Small intestine (tissue), 7 donors: ENCODE measurements at regions not wholly inside any gene's neighbourhood (a gene's known extent, or its start where the extent isn't known, plus 50 kb on each side); places are given as distances from the start of the nearest gene placed in this dataset.

ENCODE experiments used
- DNase-seq, 2 donors: peaks; one replicate each; pipeline versions ENCODE4 v3.0.0 to v3.0.0-alpha.2; 2013
- FAIRE-seq: peaks from 2 replicates; lab custom pipeline; 2012; peaks lifted over from hg19 to GRCh38; lab: Jason Lieb, UNC
- H3K27ac ChIP-seq, 3 donors: one replicate each; pipeline ENCODE4 v1.5.1; 2013; ENCODE audit warnings: low read length in 2 of 3, mild to moderate bottlenecking in 2 of 3, control low read depth in 1 of 3, inconsistent platforms in 1 of 3, low read depth in 1 of 3, moderate library complexity in 1 of 3
- H3K27me3 ChIP-seq, 3 donors: one replicate each; pipeline ENCODE4 v1.6.1; 2013; ENCODE audit warnings: low read length in 3 of 3, inconsistent platforms in 1 of 3; ENCODE audit not compliant: control insufficient read depth in 3 of 3, insufficient read depth in 3 of 3
- H3K36me3 ChIP-seq, 3 donors: one replicate each; pipeline ENCODE4 v1.6.1; 2013; ENCODE audit warnings: low read length in 3 of 3, inconsistent platforms in 1 of 3, low read depth in 1 of 3, mild to moderate bottlenecking in 1 of 3, moderate library complexity in 1 of 3; ENCODE audit not compliant: control insufficient read depth in 3 of 3, insufficient read depth in 2 of 3
- H3K4me1 ChIP-seq, 3 donors: one replicate each; pipeline ENCODE4 v1.6.1; 2013; ENCODE audit warnings: low read length in 2 of 3, inconsistent platforms in 1 of 3, low read depth in 1 of 3, mild to moderate bottlenecking in 1 of 3, moderate library complexity in 1 of 3; ENCODE audit not compliant: control insufficient read depth in 3 of 3, insufficient read depth in 2 of 3
- H3K4me3 ChIP-seq, 3 donors: one replicate each; pipeline ENCODE4 v1.5.1; 2013; ENCODE audit warnings: low read length in 3 of 3, control low read depth in 1 of 3, inconsistent platforms in 1 of 3, low read depth in 1 of 3, mild to moderate bottlenecking in 1 of 3, moderate library complexity in 1 of 3
- H3K9me3 ChIP-seq, 2 donors: one replicate each; pipeline ENCODE4 v1.6.1; 2013; ENCODE audit warnings: low read depth in 1 of 2, low read length in 1 of 2; ENCODE audit not compliant: control insufficient read depth in 2 of 2, insufficient read depth in 1 of 2
- WGBS, 3 donors: extraction: QIAGEN DNeasy Blood & Tissue Kit; methylation state at CpG; one replicate each; pipeline ENCODE4 v1.1.7; 2013; 5-methylcytosine and 5-hydroxymethylcytosine counted together
- donor health status: healthy with polysubstance abuse.
- donor health status: control.
- donor health status: control.
- donor health status: Bipolar disorder and iron deficiency.
- donor health status: healthy.

DNA sequence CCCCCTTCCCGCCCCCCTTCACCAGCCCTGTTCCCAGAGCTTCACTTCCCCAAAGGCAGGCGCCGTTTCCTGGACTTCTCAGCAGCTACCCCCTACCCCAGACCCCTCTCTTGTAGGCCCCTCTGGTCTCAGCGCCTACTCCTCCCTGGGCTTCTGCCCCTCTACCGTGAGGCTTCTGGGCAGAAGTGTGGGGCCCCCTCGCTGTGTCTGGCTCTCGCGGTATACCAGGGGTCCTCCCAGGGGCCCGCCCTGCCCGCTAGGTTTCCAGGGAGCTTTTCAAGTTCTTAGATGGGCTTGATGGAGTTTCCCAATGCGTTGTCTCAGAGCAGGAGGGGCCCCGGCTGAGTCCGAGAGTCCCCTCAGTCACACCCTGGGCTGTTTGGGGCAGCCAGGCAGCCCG, 247.1 kb downstream of the SEC14L1 start:
- Histone ChIP-seq H3K27ac (peak overlapping the region in 2 of 3 donors; percentile 26 to 42), H3K4me3 (no peak overlapping the region), H3K4me1 (peaks cover 17 to 80% (median 27%) of the 10 kb centered on the region in 3 donors), H3K36me3 (peaks cover 0 to 55% (median 0%) of the 10 kb centered on the region in 3 donors), H3K9me3 (no peaks in the 10 kb centered on the region), H3K27me3 (no peaks in the 10 kb centered on the region)
- DNase-seq = no peak
- 81 to 92% (median 91%) methylated on average over 12 to 14 of the region's 14 CpGs for WGBS, 3 donors
- no peak for FAIRE-seq

DNA sequence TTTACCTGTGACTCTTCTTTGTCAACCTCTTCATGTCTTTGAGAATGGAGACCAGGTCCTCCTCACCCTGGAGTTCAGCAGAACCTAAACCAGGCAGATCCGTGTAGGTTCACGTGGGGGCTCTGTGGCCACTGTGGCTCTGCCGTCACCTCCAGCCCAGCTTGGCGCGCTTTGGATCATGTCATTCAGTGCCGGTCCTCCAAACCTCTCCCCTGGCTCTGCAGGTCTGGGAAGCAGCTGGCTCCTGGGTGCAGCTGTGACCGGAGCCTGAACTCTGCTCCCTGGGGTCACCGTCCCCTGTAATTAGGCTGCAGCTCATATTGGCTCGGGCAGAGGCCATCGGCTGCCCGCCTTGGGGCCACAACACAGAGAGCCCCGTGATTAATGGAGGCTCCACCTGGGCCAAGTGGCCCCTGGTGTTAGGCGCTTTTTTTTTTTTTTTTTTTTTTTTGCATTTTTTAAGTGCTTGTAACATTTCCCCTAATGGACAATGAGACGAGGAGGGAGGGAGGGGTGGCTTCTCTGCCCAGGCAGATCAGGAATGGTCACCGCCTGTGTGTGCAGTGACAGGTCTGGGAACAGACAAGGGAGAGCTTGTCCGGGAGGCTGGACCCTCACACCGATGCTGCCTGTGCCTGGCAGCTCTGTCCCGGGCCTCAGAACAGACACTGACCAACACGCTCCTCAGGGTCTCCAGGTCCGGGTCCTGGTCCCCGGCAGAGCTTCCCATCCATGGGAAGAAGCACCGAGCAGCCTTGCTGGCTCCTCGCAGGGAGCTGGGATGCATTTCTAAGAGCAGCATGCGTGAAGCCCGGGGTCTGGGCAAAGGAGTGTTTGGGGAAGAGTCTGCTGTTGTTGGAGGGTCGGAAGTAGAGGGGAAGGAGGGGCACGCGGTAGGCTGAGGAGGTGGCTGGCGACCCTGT, 247.9 kb downstream of the SEC14L1 start:
- H3K36me3 ChIP-seq = peaks cover 0 to 54% (median 0%) of the 10 kb centered on the region in 3 donors
- peak overlapping the region; percentile 38 to 90 (median 55) for H3K27ac ChIP-seq
- no peaks in the 10 kb centered on the region for H3K27me3 ChIP-seq
- H3K4me1 ChIP-seq = peaks cover 20 to 79% (median 31%) of the 10 kb centered on the region in 3 donors
- WGBS, 3 donors = 57 to 77% (median 64%) methylated on average over 29 of the region's 29 CpGs
- FAIRE-seq = no peak
- H3K4me3 ChIP-seq = no peak overlapping the region
- DNase-seq = no peak
- H3K9me3 ChIP-seq = no peaks in the 10 kb centered on the region

GRCh38 chr17:77390870-77391269, 250.1 kb downstream of the SEC14L1 start:
- FAIRE-seq (no peak), DNase-seq (no peak)
- Histone ChIP-seq H3K4me3 (no peak overlapping the region), H3K27ac (peak overlapping the region; percentile 4 to 55 (median 33)), H3K36me3 (peaks cover 0 to 54% (median 0%) of the 10 kb centered on the region in 3 donors), H3K4me1 (peaks cover 25 to 82% (median 37%) of the 10 kb centered on the region in 3 donors), H3K9me3 (no peaks in the 10 kb centered on the region), H3K27me3 (no peaks in the 10 kb centered on the region)
- 89 to 93% (median 91%) methylated on average over 12 of the region's 12 CpGs for WGBS, 3 donors

DNA sequence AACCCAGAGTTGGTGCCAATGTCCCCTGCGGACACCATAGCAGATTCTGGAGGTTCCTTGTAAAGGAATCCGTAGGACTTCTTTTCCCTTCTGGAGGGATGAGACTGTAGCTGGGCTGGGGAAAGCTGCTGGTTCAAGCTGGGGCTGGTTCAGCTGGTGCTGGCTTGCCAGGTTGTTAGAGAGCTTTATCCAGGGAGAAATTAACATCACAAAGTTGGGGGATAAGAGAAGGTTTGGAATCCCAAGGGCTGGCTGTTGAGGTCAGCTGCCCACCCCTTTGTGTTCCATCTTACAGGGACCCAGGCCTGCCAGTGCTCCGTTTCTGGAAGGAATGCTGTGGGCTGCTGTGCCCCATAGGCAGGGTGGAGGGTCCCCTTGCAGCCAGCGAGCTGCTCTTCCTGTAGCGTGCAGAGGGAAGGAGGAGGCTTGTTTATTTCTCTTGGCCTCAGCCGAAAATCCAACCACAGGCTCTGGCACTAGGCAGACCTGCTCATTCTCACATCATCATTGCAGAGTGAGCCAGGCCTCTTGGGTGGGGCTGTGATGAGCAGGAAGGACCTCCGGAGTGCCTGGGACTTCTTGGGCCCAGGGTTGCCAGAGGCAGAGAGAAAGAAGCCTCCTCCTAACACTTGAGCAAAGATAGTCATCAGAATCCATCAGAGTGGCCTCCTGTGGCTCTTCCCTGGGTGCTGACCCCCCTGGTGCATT, 251.1 kb downstream of the SEC14L1 start:
- 39 to 47% (median 40%) methylated on average over 7 of the region's 7 CpGs for WGBS, 3 donors

GRCh38 chr17:77392376-77393273, 251.9 kb downstream of the SEC14L1 start:
- FAIRE-seq (no peak), DNase-seq (peak; percentile 88 to 93)
- peaks cover 0 to 53% (median 0%) of the 10 kb centered on the region in 3 donors for H3K36me3 ChIP-seq
- peaks cover 22 to 65% (median 37%) of the 10 kb centered on the region in 3 donors for H3K4me1 ChIP-seq
- no peaks in the 10 kb centered on the region for H3K9me3 ChIP-seq
- peak overlapping the region; percentile 68 to 85 (median 72) for H3K27ac ChIP-seq
- no peaks in the 10 kb centered on the region for H3K27me3 ChIP-seq
- H3K4me3 ChIP-seq = no peak overlapping the region
- WGBS, 3 donors = 14 to 34% (median 33%) methylated on average over 15 to 16 of the region's 16 CpGs

More for the DNA sequence above, 251.1 kb downstream of the SEC14L1 start:
- Histone ChIP-seq H3K27me3 (no peaks in the 10 kb centered on the region), H3K4me3 (peak overlapping the region in 1 of 3 donors; percentile 8), H3K36me3 (peaks cover 0 to 54% (median 0%) of the 10 kb centered on the region in 3 donors), H3K9me3 (no peaks in the 10 kb centered on the region), H3K27ac (peak overlapping the region; percentile 68 to 72 (median 69)), H3K4me1 (peaks cover 22 to 72% (median 37%) of the 10 kb centered on the region in 3 donors)
- no peak for FAIRE-seq
- DNase-seq = no peak

- Histone ChIP-seq H3K27ac (peak overlapping the region; percentile 68 to 85 (median 72)), H3K4me3 (no peak overlapping the region), H3K27me3 (no peaks in the 10 kb centered on the region), H3K9me3 (no peaks in the 10 kb centered on the region), H3K4me1 (peaks cover 22 to 64% (median 37%) of the 10 kb centered on the region in 3 donors), H3K36me3 (peaks cover 0 to 55% (median 0%) of the 10 kb centered on the region in 3 donors)
- WGBS, 3 donors = 59 to 81% (median 72%) methylated on average over 5 of the region's 5 CpGs
- FAIRE-seq = no peak
- DNase-seq = peak in 1 of 2 donors; percentile 45
These were observed 252.5 kb downstream of the SEC14L1 start for GRCh38 chr17:77393274-77393600.

DNA sequence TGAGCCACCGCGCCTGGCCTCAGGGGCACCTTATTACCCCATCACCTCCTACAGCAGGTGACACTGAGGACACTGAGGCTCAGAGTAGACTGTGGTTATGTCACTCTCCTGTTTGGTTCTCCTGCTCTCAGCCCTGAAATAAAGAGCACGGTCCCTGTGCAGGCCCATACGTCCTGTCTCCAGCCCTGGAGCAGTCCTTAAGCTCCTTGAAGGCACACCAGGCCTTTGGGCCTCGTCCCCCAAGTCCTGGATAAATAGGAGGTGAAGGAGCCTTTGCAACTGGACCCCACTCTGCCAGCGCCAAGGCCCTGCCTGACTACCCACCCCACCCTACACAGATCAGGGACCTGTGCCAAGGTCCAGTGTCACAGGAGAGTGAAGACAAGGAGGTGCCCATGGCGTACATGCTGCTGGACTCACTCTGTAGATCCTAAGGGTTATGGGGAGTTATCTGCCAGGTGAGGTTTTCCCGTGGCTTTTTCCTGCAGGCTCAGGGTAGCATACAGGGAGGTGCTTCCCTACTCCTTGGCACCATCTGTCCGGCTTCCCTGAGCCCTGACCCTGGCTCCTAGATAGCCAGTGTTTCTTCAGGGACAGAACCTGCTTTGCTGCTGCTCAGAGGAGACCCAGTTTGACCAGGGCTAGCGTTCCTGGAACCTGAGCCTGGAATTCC, 253.2 kb downstream of the SEC14L1 start:
- Histone ChIP-seq H3K27me3 (no peaks in the 10 kb centered on the region), H3K4me1 (peaks cover 20 to 62% (median 31%) of the 10 kb centered on the region in 3 donors), H3K27ac (peak overlapping the region; percentile 63 to 86 (median 70)), H3K36me3 (peaks cover 0 to 56% (median 0%) of the 10 kb centered on the region in 3 donors), H3K9me3 (no peaks in the 10 kb centered on the region), H3K4me3 (no peak overlapping the region)
- FAIRE-seq (no peak), DNase-seq (no peak)
- WGBS, 3 donors = 74 to 81% (median 75%) methylated on average over 10 of the region's 10 CpGs
